HL-60 (cell line): ENCODE measurements at regions not wholly inside any gene's neighbourhood (a gene's known extent, or its start where the extent isn't known, plus 50 kb on each side); places are given as distances from the start of the nearest gene placed in this dataset.

Experiments used
- DNase-seq, 2 experiments: peaks; one replicate each; pipeline ENCODE4 v3.0.0-alpha.2; 2010 to 2020; ENCODE audit warnings: low read depth in 1 of 2, low spot score in 1 of 2
- H3K27ac ChIP-seq: fragments of 250-450 bp; sonication (Bioruptor Pico); replicated peaks from 2 replicates; pipeline ENCODE4 v1.5.1; 2020; ENCODE audit warnings: mild to moderate bottlenecking, moderate library complexity
- H3K27me3 ChIP-seq: fragments of 250-450 bp; sonication (Bioruptor Pico); 2 replicates; pipeline ENCODE4 v1.5.1; 2021; ENCODE audit warnings: mild to moderate bottlenecking, moderate library complexity; ENCODE audit not compliant: insufficient read depth, poor library complexity, severe bottlenecking
- H3K4me3 ChIP-seq: replicated peaks from 2 replicates; pipeline ENCODE4 v1.5.1; 2011; ENCODE audit warnings: mild to moderate bottlenecking, control low read depth, low read length; ENCODE audit not compliant: insufficient read depth
- CTCF ChIP-seq: IDR thresholded peaks from one replicate; pipeline ENCODE4 v1.5.1; 2011; ENCODE audit warnings: low read length, control low read depth, inconsistent platforms; ENCODE audit not compliant: insufficient read depth
- GABPA ChIP-seq: IDR thresholded peaks from 2 replicates; pipeline ENCODE4 v1.6.1; 2012; ENCODE audit warnings: low read depth
- POLR2AphosphoS5 ChIP-seq: IDR thresholded peaks from 2 replicates; pipeline ENCODE4 v1.6.1; 2012; ENCODE audit warnings: low read depth
- REST ChIP-seq: IDR thresholded peaks from 2 replicates; pipeline ENCODE4 v1.6.1; 2012; ENCODE audit warnings: low read depth; ENCODE audit not compliant: insufficient replicate concordance
- SPI1 ChIP-seq: IDR thresholded peaks from 2 replicates; pipeline ENCODE4 v1.6.1; 2012; ENCODE audit warnings: low read depth, mild to moderate bottlenecking, borderline replicate concordance

- DNase-seq = no peak
- Histone ChIP-seq H3K27ac (no peak overlapping the region), H3K4me3 (no peak overlapping the region), H3K27me3 (peaks cover 91% of the 10 kb centered on the region)
- TF ChIP-seq CTCF = no peak
- no peak for TF ChIP-seq SPI1
- no peak for TF ChIP-seq REST
- TF ChIP-seq POLR2AphosphoS5 = no peak
- no peak for TF ChIP-seq GABPA
Observed at GRCh38 chr11:16607675-16608644, 130.5 kb upstream of the C11orf58 start.

GRCh38 chr11:16606784-16607674, 131.4 kb upstream of the C11orf58 start:
- H3K27ac ChIP-seq = no peak overlapping the region

More at GRCh38 chr11:16606784-16607674, 131.4 kb upstream of the C11orf58 start:
- Histone ChIP-seq H3K27me3 (peaks cover 82% of the 10 kb centered on the region), H3K4me3 (no peak overlapping the region; the same call in 1 of the 2 replicates)
- TF ChIP-seq CTCF = no peak
- no peak for TF ChIP-seq SPI1
- no peak for TF ChIP-seq GABPA
- TF ChIP-seq REST = no peak
- DNase-seq = no peak
